ENCODE measurements at regions not wholly inside any gene's neighbourhood (a gene's known extent, or its start where the extent isn't known, plus 50 kb on each side); places are given as distances from the start of the nearest gene placed in this dataset.
A peak's percentile ranks its signal among the peaks of the same experiment; 100 is the strongest.

DNA sequence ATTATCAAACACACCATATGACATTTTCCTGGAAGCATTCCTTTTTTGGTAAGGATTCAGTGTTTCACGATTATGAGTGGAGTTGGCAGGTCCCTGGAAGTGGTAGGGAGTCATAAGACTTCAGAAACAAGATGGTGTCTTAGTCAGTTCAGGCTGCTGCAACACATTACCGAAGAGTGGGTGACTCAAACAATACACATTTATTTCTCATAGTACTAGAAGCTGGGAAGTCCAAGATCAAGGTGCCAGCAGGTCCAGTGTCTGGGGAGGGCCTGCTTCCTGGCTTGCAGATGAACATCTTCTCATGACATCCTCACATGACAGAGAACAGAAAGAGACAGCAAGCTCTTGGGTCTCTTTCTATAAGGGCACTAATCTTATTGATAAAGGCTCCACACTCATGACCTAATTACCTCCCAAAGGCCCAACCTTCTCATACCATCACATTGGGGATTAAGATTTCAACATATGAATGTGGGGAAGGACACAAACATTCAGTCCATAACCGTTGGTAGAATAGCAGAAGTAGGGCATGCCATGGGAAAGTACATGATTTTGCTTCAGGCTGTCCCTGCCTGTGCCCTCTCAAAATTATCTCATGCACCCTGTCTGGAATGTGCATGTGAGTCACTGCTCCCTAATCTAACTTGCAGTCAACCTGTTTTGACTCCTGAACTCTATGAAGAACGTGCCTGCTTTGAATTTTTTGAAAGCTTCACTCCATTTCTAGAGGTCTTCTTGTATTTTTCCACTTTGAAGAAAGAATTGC lies 72.5 kb downstream of the GTPBP8 start:
- TF ChIP-seq CTCF (conservative IDR thresholded peaks at IDR 0.05), result no peak
- H3K27ac ChIP-seq, result peak overlapping the region; percentile 28; the same call in 1 of the 2 replicates

DNA sequence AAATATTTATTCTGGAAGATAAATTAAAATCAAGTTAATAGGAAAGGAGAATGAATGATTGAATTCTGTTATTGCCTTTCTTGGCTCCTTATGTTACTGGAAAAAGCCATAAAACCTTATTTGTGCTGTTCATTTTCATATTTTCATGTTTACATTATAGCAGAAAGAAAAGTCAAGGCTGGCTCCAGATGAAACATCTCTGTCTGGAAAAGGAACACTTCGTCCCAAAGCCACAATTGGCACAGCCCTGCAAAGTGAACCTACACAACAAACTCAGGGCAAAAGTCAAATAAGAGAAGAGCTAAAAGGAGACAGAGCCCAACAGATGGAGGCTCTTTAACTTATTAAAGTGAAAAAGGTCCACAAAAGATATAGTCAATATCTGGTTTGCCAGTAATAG lies 73.4 kb downstream of the GTPBP8 start:
- peak overlapping the region; percentile 28; the same call in 1 of the 2 replicates for H3K27ac ChIP-seq
- no peak for TF ChIP-seq CTCF (conservative IDR thresholded peaks at IDR 0.05)

GRCh38 chr3:113065336-113065735 lies 74.6 kb downstream of the GTPBP8 start:
- no peak for TF ChIP-seq CTCF (conservative IDR thresholded peaks at IDR 0.05)

DNA sequence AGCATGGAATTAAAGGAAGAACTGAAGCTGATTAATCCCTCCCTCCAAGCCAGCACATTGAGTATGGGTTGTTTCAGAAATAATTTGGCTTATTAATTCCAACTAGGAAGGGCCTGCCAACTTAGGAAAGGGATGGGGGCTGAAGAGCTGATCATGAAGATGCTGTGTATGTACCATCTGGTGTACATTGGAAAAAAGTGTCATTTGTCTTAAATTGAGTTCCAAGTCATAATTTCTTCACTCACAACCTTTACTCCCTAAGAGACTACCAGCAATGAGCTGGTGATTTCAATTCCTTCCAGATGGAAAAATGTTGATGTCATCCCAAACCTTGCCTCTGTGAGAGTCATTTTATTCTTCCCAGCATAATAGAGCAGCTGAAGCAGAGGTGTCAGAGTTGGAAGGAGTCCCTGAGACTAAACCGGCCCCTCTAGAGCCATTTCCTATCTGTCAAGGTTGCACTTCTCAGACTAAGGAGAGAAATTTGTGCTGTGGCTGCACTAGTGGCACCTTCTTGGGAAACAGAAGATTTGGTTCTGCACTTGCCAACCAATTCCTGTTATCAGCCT lies 79.4 kb downstream of the GTPBP8 start:
- no peak for TF ChIP-seq CTCF (conservative IDR thresholded peaks at IDR 0.05)
- H3K27ac ChIP-seq, result no peak overlapping the region

More at GRCh38 chr3:113065336-113065735, 74.6 kb downstream of the GTPBP8 start:
- H3K27ac ChIP-seq, result no peak overlapping the region

- H3K27ac ChIP-seq, result no peak overlapping the region
- TF ChIP-seq CTCF (conservative IDR thresholded peaks at IDR 0.05), result no peak
Observed at GRCh38 chr3:113070681-113071113, 79.9 kb downstream of the GTPBP8 start.

GRCh38 chr3:113075588-113075987 lies 84.8 kb downstream of the GTPBP8 start:
- no peak overlapping the region for H3K27ac ChIP-seq
- no peak for TF ChIP-seq CTCF (conservative IDR thresholded peaks at IDR 0.05)

DNA sequence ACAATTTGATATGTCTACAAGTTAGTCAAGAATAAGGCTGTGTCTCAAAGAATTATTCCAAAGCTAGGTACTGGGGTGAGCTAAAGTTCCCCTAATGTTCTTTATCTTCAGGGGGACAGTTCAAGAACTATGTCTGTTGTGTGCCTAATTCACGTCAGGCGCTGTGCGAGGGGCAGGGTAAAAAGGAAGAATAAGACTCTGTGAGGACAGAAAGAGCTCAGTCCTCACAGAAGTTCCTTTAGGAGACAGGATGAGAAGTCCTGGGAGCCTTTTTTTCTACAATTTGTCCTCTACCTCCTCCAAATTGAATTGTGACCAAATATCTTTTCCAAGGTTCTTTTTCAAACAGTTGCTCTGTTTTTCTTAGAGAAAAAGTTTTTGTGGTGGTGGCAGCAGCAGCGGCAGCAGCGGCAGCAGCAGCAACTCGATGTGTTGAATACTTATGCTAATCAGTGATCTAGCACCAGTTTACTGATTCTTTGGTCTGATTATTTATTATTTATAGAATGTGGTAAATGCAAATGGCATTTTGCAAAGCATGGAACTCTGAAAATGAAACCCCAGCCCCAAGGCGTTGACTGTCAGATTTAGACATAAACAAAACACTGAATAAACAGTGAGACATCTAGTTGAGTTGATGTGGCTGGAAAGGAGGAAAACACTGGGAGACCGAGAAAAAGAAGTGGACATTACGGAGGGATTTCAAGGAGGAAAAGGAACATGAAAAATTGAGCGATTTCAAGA lies 88.6 kb downstream of the GTPBP8 start:
- no peak for TF ChIP-seq CTCF (conservative IDR thresholded peaks at IDR 0.05)
- H3K27ac ChIP-seq, result no peak overlapping the region

All from VCaP (cell line).